H1 (cell line): ENCODE measurements at regions not wholly inside any gene's neighbourhood (a gene's known extent, or its start where the extent isn't known, plus 50 kb on each side); places are given as distances from the start of the nearest gene placed in this dataset.

Experiments used
- CTCF ChIA-PET: fragments of 300-600 bp; sonication (Branson Sonifier 250); formaldehyde crosslinking; loops from one replicate; lab custom pipeline; 2021; ENCODE audit not compliant: partially characterized antibody; lab: Charles Lee
- POLR2A ChIA-PET: fragments of 300-600 bp; sonication (Branson Sonifier 250); formaldehyde crosslinking; loops from one replicate; lab custom pipeline; 2021; ENCODE audit warnings: inconsistent platforms; ENCODE audit not compliant: partially characterized antibody; lab: Charles Lee
- DNase-seq, 2 experiments: peaks; one replicate each; pipeline versions ENCODE4 v3.0.0 to v3.0.0-alpha.2; 2010 to 2022; ENCODE audit warnings: low spot score in 2 of 2, low read depth in 1 of 2, mixed read lengths in 1 of 2
- FAIRE-seq: peaks from 2 replicates; lab custom pipeline; 2011; peaks lifted over from hg19 to GRCh38; lab: Jason Lieb, UNC
- H2AFZ ChIP-seq: 2 replicates; pipeline ENCODE4 v1.8.1; 2012; ENCODE audit warnings: low read length, inconsistent platforms
- H2AK5ac ChIP-seq: 2 replicates; pipeline ENCODE4 v1.6.1; 2013; ENCODE audit warnings: low read depth, low read length
- H2BK120ac ChIP-seq: replicated peaks from 2 replicates; pipeline ENCODE3; 2013; ENCODE audit warnings: low read depth, low read length, inconsistent platforms
- H2BK12ac ChIP-seq: 2 replicates; pipeline ENCODE4 v1.6.1; 2013; ENCODE audit warnings: low read depth, low read length
- H2BK15ac ChIP-seq: 2 replicates; pipeline ENCODE4 v1.6.1; 2013; ENCODE audit warnings: low read length
- H2BK20ac ChIP-seq: 2 replicates; pipeline ENCODE4 v1.6.1; 2013; ENCODE audit warnings: low read length
- H2BK5ac ChIP-seq: 2 replicates; pipeline ENCODE4 v1.6.1; 2013; ENCODE audit warnings: low read depth, low read length
- H3K14ac ChIP-seq: 2 replicates; pipeline ENCODE4 v1.6.1; 2013; ENCODE audit warnings: inconsistent platforms; ENCODE audit not compliant: insufficient read length
- H3K18ac ChIP-seq: 2 replicates; pipeline ENCODE4 v1.6.1; 2013; ENCODE audit warnings: low read length; ENCODE audit errors: extremely low read depth
- H3K23ac ChIP-seq: 2 replicates; pipeline ENCODE4 v1.6.1; 2013; ENCODE audit warnings: inconsistent platforms; ENCODE audit not compliant: insufficient read length
- H3K23me2 ChIP-seq: 2 replicates; pipeline ENCODE4 v1.6.1; 2013; ENCODE audit warnings: low read depth, low read length
- H3K27ac ChIP-seq: 2 replicates; pipeline ENCODE4 v1.6.1; 2011; ENCODE audit warnings: low read depth, low read length, inconsistent platforms
- H3K27me3 ChIP-seq, 4 experiments: replicated peaks in 1 of 4; 1 replicate in 1 of 4; 2 replicates in 3 of 4; pipeline versions ENCODE4 v1.6.1 to v1.8.1; 2011 to 2013; ENCODE audit warnings: low read length in 3 of 4, mild to moderate bottlenecking in 3 of 4, inconsistent platforms in 2 of 4, mixed read lengths in 2 of 4, moderate library complexity in 1 of 4; ENCODE audit not compliant: control insufficient read depth in 3 of 4, insufficient read depth in 3 of 4; ENCODE audit errors: extremely low read depth in 1 of 4
- H3K36me3 ChIP-seq, 4 experiments: 2 replicates each; pipeline versions ENCODE4 v1.6.1 to v1.8.1; 2011 to 2013; ENCODE audit warnings: mild to moderate bottlenecking in 4 of 4, low read length in 3 of 4, moderate library complexity in 2 of 4, control low read depth in 1 of 4, inconsistent platforms in 1 of 4; ENCODE audit not compliant: insufficient read depth in 4 of 4, control insufficient read depth in 2 of 4
- H3K4ac ChIP-seq: replicated peaks from 2 replicates; pipeline ENCODE3; 2013; ENCODE audit warnings: low read length, low read depth, mixed read lengths, inconsistent platforms; ENCODE audit not compliant: insufficient read length
- H3K4me1 ChIP-seq, 4 experiments: replicated peaks in 1 of 4; 1 replicate in 1 of 4; 2 replicates in 3 of 4; pipeline versions ENCODE4 v1.6.1 to v1.8.1; 2011 to 2013; ENCODE audit warnings: low read length in 3 of 4, inconsistent platforms in 2 of 4, mixed read lengths in 1 of 4; ENCODE audit not compliant: insufficient read depth in 4 of 4, control insufficient read depth in 3 of 4
- H3K4me2 ChIP-seq, 2 experiments: 2 replicates each; pipeline versions ENCODE4 v1.6.1 to v1.8.1; 2011 to 2013; ENCODE audit warnings: low read depth in 2 of 2, low read length in 2 of 2, control low read depth in 1 of 2, inconsistent platforms in 1 of 2, mild to moderate bottlenecking in 1 of 2; ENCODE audit not compliant: insufficient read depth in 1 of 2
- H3K4me3 ChIP-seq, 4 experiments: fragments of 200-600, 300-600 bp in 1 of 4; sonication (generic), shearing (Covaris generic), sonication (Bioruptor Twin) in 1 of 4; 2 replicates each; pipeline versions ENCODE4 v1.5.1 to v1.8.1; 2011 to 2016; ENCODE audit warnings: low read length in 4 of 4, low read depth in 3 of 4, control low read depth in 2 of 4, inconsistent platforms in 2 of 4, mild to moderate bottlenecking in 2 of 4, mixed read lengths in 1 of 4, moderate library complexity in 1 of 4; ENCODE audit not compliant: insufficient read depth in 2 of 4; ENCODE audit errors: extremely low read depth in 1 of 4
- H3K56ac ChIP-seq: replicated peaks from 2 replicates; pipeline ENCODE3; 2013; ENCODE audit warnings: low read depth, mild to moderate bottlenecking, mixed read lengths, low read length, inconsistent platforms; ENCODE audit not compliant: insufficient read length
- H3K79me1 ChIP-seq: 2 replicates; pipeline ENCODE4 v1.6.1; 2013; ENCODE audit warnings: low read depth, low read length, control low read depth
- H3K79me2 ChIP-seq, 2 experiments: 2 replicates each; pipeline versions ENCODE4 v1.6.1 to v1.8.1; 2012 to 2013; ENCODE audit warnings: low read length in 2 of 2, mild to moderate bottlenecking in 2 of 2, inconsistent platforms in 1 of 2; ENCODE audit not compliant: insufficient read depth in 2 of 2, control insufficient read depth in 1 of 2
- H3K9ac ChIP-seq, 4 experiments: replicated peaks in 1 of 4; 1 replicate in 1 of 4; 2 replicates in 3 of 4; pipeline versions ENCODE4 v1.6.1 to v1.8.1; 2011 to 2013; ENCODE audit warnings: low read depth in 3 of 4, low read length in 3 of 4, control low read depth in 2 of 4, mild to moderate bottlenecking in 2 of 4, moderate library complexity in 2 of 4, inconsistent platforms in 1 of 4; ENCODE audit errors: extremely low read depth in 1 of 4
- H3K9me3 ChIP-seq, 2 experiments: 2 replicates each; pipeline versions ENCODE4 v1.6.1 to v1.8.1; 2012 to 2013; ENCODE audit warnings: mild to moderate bottlenecking in 2 of 2, moderate library complexity in 2 of 2, control low read depth in 1 of 2, inconsistent platforms in 1 of 2, low read depth in 1 of 2, low read length in 1 of 2, mixed read lengths in 1 of 2; ENCODE audit not compliant: insufficient read depth in 2 of 2
- H4K20me1 ChIP-seq, 2 experiments: replicated peaks in 1 of 2; 2 replicates each; pipeline versions ENCODE3 to v1.8.1; 2011 to 2013; ENCODE audit warnings: inconsistent platforms in 2 of 2, low read length in 2 of 2, mild to moderate bottlenecking in 1 of 2; ENCODE audit not compliant: insufficient read depth in 2 of 2, control insufficient read depth in 1 of 2
- H4K5ac ChIP-seq: 2 replicates; pipeline ENCODE4 v1.6.1; 2013; ENCODE audit warnings: low read length, low read depth, mixed read lengths, inconsistent platforms; ENCODE audit not compliant: insufficient read length
- H4K8ac ChIP-seq: 2 replicates; pipeline ENCODE4 v1.8.0; 2013; ENCODE audit warnings: mild to moderate bottlenecking, moderate library complexity, low read length, inconsistent platforms; ENCODE audit not compliant: insufficient read depth; ENCODE audit errors: extremely low read depth
- H4K91ac ChIP-seq: replicated peaks from 2 replicates; pipeline ENCODE3; 2013; ENCODE audit warnings: low read length, mixed read lengths, inconsistent platforms; ENCODE audit not compliant: insufficient read length
- CEBPB ChIP-seq: IDR thresholded peaks from 2 replicates; pipeline ENCODE4 v1.6.1; 2012; ENCODE audit warnings: low read depth, low read length
- CTBP2 ChIP-seq: IDR thresholded peaks from 2 replicates; pipeline ENCODE4 v1.7.0; 2011; ENCODE audit warnings: borderline replicate concordance, mild to moderate bottlenecking, moderate library complexity, mixed read lengths, low read length; ENCODE audit not compliant: insufficient read depth, insufficient read length
- EP300 ChIP-seq, 2 experiments: IDR thresholded peaks; 1 replicate in 1 of 2; 2 replicates in 1 of 2; pipeline ENCODE4 v1.6.1; 2011 to 2012; ENCODE audit warnings: low read depth in 2 of 2, low read length in 2 of 2, mild to moderate bottlenecking in 2 of 2, borderline replicate concordance in 1 of 2, inconsistent platforms in 1 of 2, moderate library complexity in 1 of 2
- GABPA ChIP-seq: IDR thresholded peaks from 2 replicates; pipeline ENCODE4 v1.6.1; 2011; ENCODE audit warnings: mild to moderate bottlenecking, low read length, moderate library complexity, borderline replicate concordance; ENCODE audit not compliant: insufficient read depth
- MAFK ChIP-seq: IDR thresholded peaks from 2 replicates; pipeline ENCODE4 v1.6.1; 2012; ENCODE audit warnings: low read depth, mild to moderate bottlenecking, improper control_type of control experiment, low read length
- RAD21 ChIP-seq, 2 experiments: IDR thresholded peaks in 1 of 2; conservative IDR thresholded peaks in 1 of 2; 2 replicates each; pipeline ENCODE4 v1.6.1; 2011; ENCODE audit warnings: low read depth in 2 of 2, low read length in 2 of 2, improper control_type of control experiment in 1 of 2, inconsistent platforms in 1 of 2, mild to moderate bottlenecking in 1 of 2, moderate library complexity in 1 of 2
- SP4 ChIP-seq: IDR thresholded peaks from 2 replicates; pipeline ENCODE4 v1.6.1; 2012; ENCODE audit warnings: low read length, inconsistent platforms
- TEAD4 ChIP-seq: IDR thresholded peaks from 2 replicates; pipeline ENCODE4 v1.6.1; 2012; ENCODE audit warnings: low read depth, low read length, inconsistent platforms, mixed read lengths

DNA sequence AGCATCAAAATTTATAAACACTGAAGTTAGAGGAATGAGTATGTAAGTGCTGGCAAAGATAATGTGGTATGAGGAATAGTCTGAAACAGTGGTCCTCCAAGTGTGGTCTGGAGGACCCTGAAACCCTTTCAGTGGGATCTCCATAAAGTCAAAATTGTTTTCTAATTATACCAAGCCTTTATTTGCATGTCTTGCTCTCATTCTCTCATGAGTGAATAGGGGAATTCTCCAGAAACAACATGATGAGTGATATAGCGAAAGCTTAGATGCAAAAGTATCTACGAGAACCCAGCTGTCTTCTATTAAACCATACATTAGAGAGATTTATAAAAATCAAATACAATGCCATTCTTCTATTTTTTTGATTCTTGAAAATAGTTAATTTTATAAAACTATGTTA lies 145.0 kb upstream of the RAG2 start (continued):
- no peak for TF ChIP-seq MAFK

DNA sequence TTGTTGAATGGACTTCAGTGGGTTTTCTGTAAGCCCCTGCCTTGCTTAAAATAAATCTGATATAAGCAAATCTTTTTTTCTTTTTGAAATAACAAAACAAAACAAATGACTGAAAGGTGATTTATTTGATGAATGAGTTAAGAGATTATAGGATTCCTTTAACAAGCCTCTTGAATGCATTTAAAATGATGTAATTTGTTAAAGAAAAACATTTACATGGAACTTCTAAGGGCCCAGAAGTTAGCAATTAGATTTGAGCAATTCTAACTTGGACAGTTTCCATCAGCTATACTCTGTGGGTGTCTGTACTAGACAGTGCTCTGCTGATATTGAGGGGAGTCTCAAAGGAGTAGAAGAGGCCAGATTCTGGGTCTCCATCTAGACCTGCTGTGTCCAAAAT lies 143.5 kb upstream of the RAG2 start:
- no peaks in the 10 kb centered on the region; a peak in 2 of 7 replicates for H3K27me3 ChIP-seq
- no peak overlapping the region for H2AK5ac ChIP-seq
- H3K27ac ChIP-seq = no peak overlapping the region
- ChIA-PET POLR2A (no interaction called here), CTCF (interaction anchor here (3.5 to 7.2 kb wide), 3 partner anchors 30 to 177 kb away, joined by 44 to 71 read pairs (median 58); no protein-coding TSS in a partner anchor)
- H3K23ac ChIP-seq = no peak overlapping the region
- H3K4me2 ChIP-seq = no peak overlapping the region
- no peak overlapping the region for H2BK20ac ChIP-seq
- no peak overlapping the region for H2AFZ ChIP-seq
- H4K8ac ChIP-seq = no peak overlapping the region
- H4K91ac ChIP-seq = no peak overlapping the region
- FAIRE-seq (no peak), DNase-seq (no peak)
- H3K14ac ChIP-seq = no peak overlapping the region
- no peaks in the 10 kb centered on the region for H3K79me1 ChIP-seq
- no peak overlapping the region for H2BK5ac ChIP-seq
- H3K56ac ChIP-seq = no peak overlapping the region
- no peak overlapping the region for H3K4ac ChIP-seq
- H4K20me1 ChIP-seq = no peaks in the 10 kb centered on the region
- H2BK15ac ChIP-seq = no peak overlapping the region
- H3K4me3 ChIP-seq = no peak overlapping the region
- H3K23me2 ChIP-seq = no peaks in the 10 kb centered on the region
- no peak overlapping the region for H2BK120ac ChIP-seq
- H3K9ac ChIP-seq = no peak overlapping the region
- H3K36me3 ChIP-seq = no peaks in the 10 kb centered on the region
- no peaks in the 10 kb centered on the region for H3K4me1 ChIP-seq
- H3K18ac ChIP-seq = no peak overlapping the region
- H2BK12ac ChIP-seq = no peak overlapping the region
- no peak overlapping the region for H4K5ac ChIP-seq
- no peaks in the 10 kb centered on the region for H3K79me2 ChIP-seq
- no peaks in the 10 kb centered on the region for H3K9me3 ChIP-seq
- no peak for TF ChIP-seq TEAD4
- TF ChIP-seq SP4 = no peak
- no peak for TF ChIP-seq EP300 (IDR thresholded peaks at IDR 0.05; ENCODE audit: borderline replicate concordance in 1 of 2, low read depth in 2 of 2, low read length in 2 of 2)
- no peak for TF ChIP-seq RAD21 (IDR thresholded peaks at IDR 0.05 in 1 of 2, conservative IDR thresholded peaks at IDR 0.05 in 1 of 2; ENCODE audit: low read depth in 2 of 2, low read length in 2 of 2)
- no peak for TF ChIP-seq GABPA
- TF ChIP-seq CEBPB = no peak
- no peak for TF ChIP-seq CTBP2
